ENCODE measurements at regions not wholly inside any gene's neighbourhood (a gene's known extent, or its start where the extent isn't known, plus 50 kb on each side); places are given as distances from the start of the nearest gene placed in this dataset.
"Not testable (repeated sequence)": the region's sequence is repeated elsewhere in the genome, so short reads cannot be mapped to it uniquely, and the experiment has no call there.

DNA sequence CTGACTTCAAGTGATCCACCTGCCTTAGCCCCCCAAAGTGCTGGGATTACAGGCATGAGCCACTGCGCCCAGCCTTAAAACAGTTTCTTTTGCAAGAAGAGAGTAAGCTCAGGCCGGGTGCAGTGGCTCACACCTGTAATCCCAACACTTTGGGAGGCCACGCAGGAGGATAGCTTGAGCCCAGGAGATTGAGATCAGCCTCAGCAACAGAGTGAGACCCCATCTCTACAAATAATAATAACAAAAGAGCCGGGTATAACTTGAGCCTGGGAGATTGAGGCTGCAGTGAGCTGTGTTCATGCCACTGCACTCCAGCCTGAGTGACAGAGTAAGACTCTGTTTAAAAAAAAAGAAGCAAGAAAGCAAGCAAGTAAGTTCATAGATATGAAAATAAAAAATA is 482.9 kb downstream of the FAT4 start:
- not testable (repeated sequence) for DNase-seq (ENCODE audit: low spot score)

DNA sequence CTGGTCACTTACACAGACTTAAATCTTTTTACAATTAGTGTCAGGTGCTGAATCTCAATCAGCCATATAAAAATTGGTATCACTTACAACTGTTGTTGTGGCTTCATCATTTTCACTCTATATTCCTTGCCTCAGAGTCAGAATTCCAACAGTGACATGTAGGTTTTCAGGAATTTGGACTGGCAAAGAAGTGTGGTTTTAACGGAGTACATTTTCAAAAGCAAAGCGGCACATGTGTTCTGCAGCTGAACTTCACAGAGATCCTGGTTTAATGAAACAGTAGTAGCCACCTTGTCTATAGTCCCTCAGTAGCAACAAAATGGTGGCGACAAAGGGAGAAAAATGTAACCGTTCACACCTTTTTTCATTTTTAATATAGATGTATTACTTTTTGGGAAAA is 486.6 kb downstream of the FAT4 start:
- DNase-seq (ENCODE audit: low spot score) = no peak

- no peak for DNase-seq (ENCODE audit: low spot score)
These were observed 487.2 kb downstream of the FAT4 start for GRCh38 chr4:125801924-125802323.

DNA sequence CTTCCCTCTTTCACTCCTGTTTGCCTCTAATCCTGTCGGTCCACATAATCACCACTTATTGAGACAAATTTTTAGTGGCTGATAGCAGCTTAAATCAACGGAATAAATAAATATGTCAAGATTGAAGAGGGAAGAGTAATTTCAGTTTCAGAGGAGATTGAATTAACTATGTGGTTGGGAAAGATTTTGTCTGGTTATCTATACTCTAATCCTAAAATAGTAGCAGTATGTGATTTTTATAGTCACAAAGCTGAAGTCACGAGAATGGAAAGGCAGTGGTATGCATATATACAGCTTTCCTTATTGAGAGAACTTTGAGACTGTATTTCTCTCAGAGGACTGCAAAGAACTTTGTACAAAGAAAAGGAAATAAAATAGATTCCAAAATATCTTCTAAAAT is 493.3 kb downstream of the FAT4 start:
- no peak for DNase-seq (ENCODE audit: low spot score)

GRCh38 chr4:125808570-125808969 is 493.8 kb downstream of the FAT4 start:
- no peak for DNase-seq (ENCODE audit: low spot score)

DNA sequence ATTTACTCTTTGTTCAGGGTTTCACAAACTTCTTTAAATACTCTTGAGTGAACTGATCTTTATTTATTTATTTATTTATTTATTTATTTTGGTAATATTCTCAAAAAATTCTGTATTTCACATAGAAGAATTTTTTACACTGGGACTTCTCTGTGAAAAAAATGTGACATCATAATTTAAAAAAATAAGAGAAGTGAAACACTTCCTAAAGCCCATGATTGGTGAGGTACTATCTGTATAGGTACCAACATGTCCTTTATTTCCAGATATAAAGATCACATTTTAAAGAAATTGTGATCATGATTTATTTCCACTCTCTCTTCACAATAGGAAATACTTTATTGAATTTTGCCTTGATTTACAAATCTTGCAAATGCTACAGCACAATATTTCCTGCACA is 497.1 kb downstream of the FAT4 start:
- no peak for DNase-seq (ENCODE audit: low spot score)

- DNase-seq (ENCODE audit: low spot score) = no peak
These were observed 512.3 kb downstream of the FAT4 start for GRCh38 chr4:125826801-125827695.

- DNase-seq (ENCODE audit: low spot score) = no peak
These were observed 512.9 kb downstream of the FAT4 start for GRCh38 chr4:125827696-125828052.

GRCh38 chr4:125828346-125828745 is 513.6 kb downstream of the FAT4 start:
- no peak for DNase-seq (ENCODE audit: low spot score)

GRCh38 chr4:125832161-125832560 is 517.4 kb downstream of the FAT4 start:
- no peak for DNase-seq (ENCODE audit: low spot score)

DNA sequence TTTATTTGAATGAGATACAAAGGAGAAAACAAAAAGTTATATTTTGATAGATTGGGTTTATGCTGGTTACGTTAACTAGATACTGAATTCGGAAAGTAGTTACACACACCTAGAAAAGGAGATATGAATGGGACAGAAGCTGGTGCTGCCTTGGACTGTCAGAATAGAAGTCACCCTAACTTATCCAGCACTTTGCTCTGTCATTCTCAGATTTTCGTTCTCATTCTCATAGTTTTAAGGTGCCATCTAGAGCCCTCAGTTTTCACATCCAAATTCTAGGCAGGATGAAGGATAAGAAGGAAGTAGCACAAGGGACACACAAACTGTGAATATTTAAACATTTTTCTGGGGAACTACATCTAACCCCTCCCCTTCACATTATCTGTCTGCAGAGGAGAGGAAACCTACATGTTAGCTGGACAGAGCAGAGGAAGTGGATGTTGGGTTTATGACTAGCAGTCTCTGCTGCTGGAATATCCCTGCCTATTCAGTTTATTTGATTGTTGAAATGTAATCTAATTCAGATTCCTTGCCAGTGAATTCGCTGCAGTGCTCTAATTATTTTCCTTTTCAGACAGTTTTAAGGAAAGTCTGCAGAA is 521.9 kb downstream of the FAT4 start:
- no peak for DNase-seq (ENCODE audit: low spot score)

DNA sequence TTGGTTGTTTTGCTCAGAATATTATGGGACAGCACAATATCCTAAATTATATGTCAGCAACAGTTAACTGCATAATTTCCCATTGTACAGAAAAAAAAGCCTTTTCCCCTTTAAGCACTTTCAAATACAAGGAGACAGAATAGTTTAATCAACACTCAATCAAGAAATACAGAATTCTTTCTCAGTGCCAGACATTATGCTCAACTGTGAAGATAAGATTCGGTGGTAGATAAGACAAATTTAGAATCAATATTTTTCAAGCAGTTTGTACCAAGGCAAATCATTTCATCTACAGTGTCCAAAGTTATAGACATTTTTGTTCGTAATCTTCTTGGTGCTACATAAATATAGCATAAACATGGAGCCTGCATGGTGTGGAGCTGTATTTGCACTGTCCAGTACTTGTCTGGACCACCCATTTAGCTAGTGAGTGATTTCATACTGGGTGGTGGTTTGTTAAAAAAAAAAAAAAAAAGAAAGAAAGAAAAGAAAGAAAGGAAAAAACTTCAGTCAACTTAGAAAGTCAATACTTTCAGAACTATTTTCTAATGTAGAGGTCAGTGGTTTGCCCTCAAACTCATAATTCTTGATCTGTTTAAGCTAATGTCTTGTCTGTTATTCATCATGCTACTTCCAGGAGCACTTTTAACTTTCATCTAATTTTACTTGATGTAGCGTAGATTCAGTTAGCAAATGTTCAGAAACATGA is 522.9 kb downstream of the FAT4 start:
- DNase-seq (ENCODE audit: low spot score) = no peak

GRCh38 chr4:125838202-125838601 is 523.4 kb downstream of the FAT4 start:
- no peak for DNase-seq (ENCODE audit: low spot score)

- DNase-seq (ENCODE audit: low spot score) = no peak
These were observed 524.2 kb downstream of the FAT4 start for GRCh38 chr4:125838924-125839323.

DNA sequence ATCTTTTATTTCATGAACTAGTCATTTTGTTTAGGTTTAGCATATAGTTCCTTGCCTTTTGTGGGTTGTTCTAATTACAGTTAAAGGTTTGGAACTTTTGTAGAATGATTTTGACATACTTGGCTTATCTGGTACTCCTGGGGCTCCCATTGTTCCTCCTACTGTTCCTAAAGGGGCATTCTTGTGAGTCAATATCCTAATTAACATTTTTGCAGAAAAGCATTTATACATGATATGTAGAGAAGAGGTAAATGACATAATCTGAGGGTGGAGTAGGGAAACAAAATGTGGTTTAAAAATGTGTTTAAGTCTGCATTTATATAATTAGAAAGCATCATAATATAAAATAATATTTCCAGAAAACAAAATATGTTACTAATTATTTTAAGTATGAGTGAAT is 529.2 kb downstream of the FAT4 start:
- DNase-seq (ENCODE audit: low spot score) = no peak

GRCh38 chr4:125847518-125847917 is 532.8 kb downstream of the FAT4 start:
- no peak for DNase-seq (ENCODE audit: low spot score)

DNA sequence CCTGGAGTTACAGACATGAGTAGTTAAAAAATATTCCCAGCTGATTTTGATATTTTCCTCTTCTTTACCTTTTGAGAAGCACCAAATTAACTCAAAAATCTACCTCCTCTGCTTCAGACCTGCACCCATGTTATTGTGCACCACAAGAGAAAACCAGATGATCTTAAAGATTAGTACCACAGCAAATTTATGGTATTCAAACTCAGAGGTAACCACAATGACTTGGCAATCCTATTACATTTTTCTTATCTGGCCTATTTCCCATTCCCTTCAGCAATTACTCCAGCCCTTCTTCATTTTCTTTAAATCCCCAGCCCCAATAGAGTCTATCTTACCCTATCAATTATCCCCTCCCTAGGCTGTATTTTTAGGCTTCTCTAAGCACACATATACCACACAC is 535.1 kb downstream of the FAT4 start:
- no peak for DNase-seq (ENCODE audit: low spot score)

- DNase-seq (ENCODE audit: low spot score) = no peak
These were observed 577.0 kb downstream of the FAT4 start for GRCh38 chr4:125891597-125892258.

GRCh38 chr4:125904802-125905201 is 590.0 kb downstream of the FAT4 start:
- no peak for DNase-seq (ENCODE audit: low spot score)

- DNase-seq (ENCODE audit: low spot score) = no peak
These were observed 596.3 kb downstream of the FAT4 start for GRCh38 chr4:125911058-125911457.

DNA sequence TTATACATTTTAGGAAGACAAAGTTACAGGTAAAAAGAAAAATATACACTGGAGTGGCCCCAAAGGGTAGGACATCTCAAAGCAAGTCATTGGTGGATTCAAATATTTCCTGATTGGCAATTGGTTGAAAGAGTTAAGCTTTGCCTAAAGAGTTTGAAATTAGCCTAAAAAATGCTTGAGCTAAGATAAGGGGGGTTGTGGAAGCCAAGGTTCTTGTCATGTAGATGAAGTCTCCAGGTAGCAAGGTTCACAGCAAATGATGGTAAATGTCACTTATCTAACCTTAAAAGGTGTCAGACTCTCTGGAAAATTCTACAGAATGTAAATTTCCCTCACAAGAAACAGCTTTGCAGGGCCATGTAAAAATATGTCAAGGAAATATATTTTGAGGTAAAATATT is 596.7 kb downstream of the FAT4 start:
- no peak for DNase-seq (ENCODE audit: low spot score)

DNA sequence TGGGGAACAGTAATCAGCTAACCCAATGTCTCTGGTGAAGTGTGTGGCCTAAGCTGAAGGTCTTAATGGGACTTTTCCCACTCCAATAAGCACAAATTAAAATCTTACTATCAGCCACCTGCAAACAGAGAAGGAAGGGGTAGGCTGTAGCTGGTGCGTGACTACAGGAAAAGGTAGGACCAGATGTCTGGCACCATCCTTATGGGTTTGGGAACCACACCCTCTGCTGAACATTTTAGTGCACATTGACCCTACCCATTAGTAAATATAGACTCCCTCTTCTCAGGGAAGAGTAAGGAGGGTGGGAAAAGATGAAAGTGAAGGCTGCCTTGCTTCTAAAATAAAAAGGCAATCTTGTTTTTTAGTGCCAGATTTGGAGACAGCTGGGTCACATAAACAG is 602.8 kb downstream of the FAT4 start:
- DNase-seq (ENCODE audit: low spot score) = no peak
